ENCODE measurements at regions not wholly inside any gene's neighbourhood (a gene's known extent, or its start where the extent isn't known, plus 50 kb on each side); places are given as distances from the start of the nearest gene placed in this dataset.
"Not testable (repeated sequence)": the region's sequence is repeated elsewhere in the genome, so short reads cannot be mapped to it uniquely, and the experiment has no call there.

- no peak for DNase-seq
Measured at GRCh38 chr3:40908612-40909011, 290.7 kb upstream of the CTNNB1 start.

- DNase-seq: no peak
Measured at GRCh38 chr3:40911264-40911663, 288.0 kb upstream of the CTNNB1 start.

GRCh38 chr3:40911928-40912327, 287.4 kb upstream of the CTNNB1 start:
- DNase-seq: no peak

- DNase-seq: no peak
Measured at GRCh38 chr3:40912461-40912860, 286.8 kb upstream of the CTNNB1 start.

- DNase-seq: no peak
Measured at GRCh38 chr3:40913192-40913591, 286.1 kb upstream of the CTNNB1 start.

GRCh38 chr3:40913641-40914040, 285.7 kb upstream of the CTNNB1 start:
- DNase-seq: no peak

GRCh38 chr3:40914475-40914874, 284.8 kb upstream of the CTNNB1 start:
- DNase-seq: no peak

GRCh38 chr3:40915346-40915865, 283.9 kb upstream of the CTNNB1 start:
- DNase-seq: no peak

- DNase-seq: no peak
Measured at GRCh38 chr3:40920041-40920440, 279.3 kb upstream of the CTNNB1 start.

- no peak for DNase-seq
Measured at GRCh38 chr3:40921251-40921650, 278.1 kb upstream of the CTNNB1 start.

- no peak for DNase-seq
Measured at GRCh38 chr3:40923143-40923542, 276.2 kb upstream of the CTNNB1 start.

GRCh38 chr3:40923651-40924050, 275.7 kb upstream of the CTNNB1 start:
- no peak for DNase-seq

- no peak for DNase-seq
Measured at GRCh38 chr3:40924559-40925141, 274.7 kb upstream of the CTNNB1 start.

GRCh38 chr3:40925231-40925630, 274.1 kb upstream of the CTNNB1 start:
- no peak for DNase-seq

GRCh38 chr3:40930131-40930538, 269.2 kb upstream of the CTNNB1 start:
- DNase-seq: peak in 1 of 2 donors; percentile 14

GRCh38 chr3:40930756-40931155, 268.5 kb upstream of the CTNNB1 start:
- no peak for DNase-seq

GRCh38 chr3:40938591-40938990, 260.7 kb upstream of the CTNNB1 start:
- DNase-seq: no peak

GRCh38 chr3:40939030-40939740, 260.1 kb upstream of the CTNNB1 start:
- no peak for DNase-seq

GRCh38 chr3:40939741-40940130, 259.6 kb upstream of the CTNNB1 start:
- no peak for DNase-seq

GRCh38 chr3:40940651-40941050, 258.7 kb upstream of the CTNNB1 start:
- DNase-seq: no peak

- not testable (repeated sequence) for DNase-seq
Measured at GRCh38 chr3:40947022-40947421, 252.3 kb upstream of the CTNNB1 start.

- DNase-seq: not testable (repeated sequence)
Measured at GRCh38 chr3:40949347-40949746, 250.0 kb upstream of the CTNNB1 start.

GRCh38 chr3:40951636-40952035, 247.7 kb upstream of the CTNNB1 start:
- DNase-seq: no peak

GRCh38 chr3:40961104-40961857, 238.0 kb upstream of the CTNNB1 start:
- no peak for DNase-seq
